Kidney epithelial cell (primary cell): ENCODE measurements at regions not wholly inside any gene's neighbourhood (a gene's known extent, or its start where the extent isn't known, plus 50 kb on each side); places are given as distances from the start of the nearest gene placed in this dataset.

Experiments
- DNase-seq: peaks from one replicate; pipeline ENCODE4 v3.0.0-alpha.2; 2010; ENCODE audit warnings: low read depth
- H3K27me3 ChIP-seq: 2 replicates; pipeline ENCODE4 v1.6.0; 2011; ENCODE audit warnings: low read length; ENCODE audit not compliant: control insufficient read depth, insufficient read depth
- H3K36me3 ChIP-seq: 2 replicates; pipeline ENCODE4 v1.5.1; 2011; ENCODE audit warnings: low read length; ENCODE audit not compliant: control insufficient read depth, insufficient read depth
- H3K4me3 ChIP-seq: 2 replicates; pipeline ENCODE4 v1.5.1; 2011; ENCODE audit warnings: low read depth, mild to moderate bottlenecking, control low read depth, low read length
- CTCF ChIP-seq: IDR thresholded peaks from 2 replicates; pipeline ENCODE4 v1.5.1; 2011; ENCODE audit warnings: mild to moderate bottlenecking, moderate library complexity, low read length, control low read depth, inconsistent platforms; ENCODE audit not compliant: insufficient read depth, poor library complexity, severe bottlenecking

- H3K27me3 ChIP-seq: no peaks in the 10 kb centered on the region
- no peak for DNase-seq
- H3K36me3 ChIP-seq: no peaks in the 10 kb centered on the region
- H3K4me3 ChIP-seq: no peak overlapping the region
- TF ChIP-seq CTCF: no peak
These were observed 149.2 kb downstream of the PSMG1 start for GRCh38 chr21:39033878-39034589.

- no peak for DNase-seq
- TF ChIP-seq CTCF: no peak
- Histone ChIP-seq H3K36me3 (no peaks in the 10 kb centered on the region), H3K27me3 (no peaks in the 10 kb centered on the region), H3K4me3 (no peak overlapping the region)
These were observed 153.1 kb downstream of the PSMG1 start for GRCh38 chr21:39029900-39030884.

GRCh38 chr21:39029086-39029755, 154.0 kb downstream of the PSMG1 start:
- Histone ChIP-seq H3K27me3 (no peaks in the 10 kb centered on the region), H3K4me3 (no peak overlapping the region), H3K36me3 (no peaks in the 10 kb centered on the region)
- no peak for TF ChIP-seq CTCF
- DNase-seq: no peak

- H3K4me3 ChIP-seq: no peak overlapping the region
- no peak for DNase-seq
- no peak for TF ChIP-seq CTCF
- no peaks in the 10 kb centered on the region for H3K36me3 ChIP-seq
- H3K27me3 ChIP-seq: no peaks in the 10 kb centered on the region
These were observed 158.1 kb downstream of the PSMG1 start for GRCh38 chr21:39025198-39025597.

GRCh38 chr21:39024538-39024937, 158.7 kb downstream of the PSMG1 start:
- Histone ChIP-seq H3K4me3 (no peak overlapping the region), H3K36me3 (no peaks in the 10 kb centered on the region), H3K27me3 (no peaks in the 10 kb centered on the region)
- no peak for TF ChIP-seq CTCF
- no peak for DNase-seq
